ENCODE measurements at regions not wholly inside any gene's neighbourhood (a gene's known extent, or its start where the extent isn't known, plus 50 kb on each side); places are given as distances from the start of the nearest gene placed in this dataset.

- ChIA-PET POLR2A (no interaction called here), CTCF (no interaction called here)
- BruUV-seq (replicated peaks) = no TSS peak
Measured at GRCh38 chr13:90108547-90108946, 1238.9 kb upstream of the MIR17HG start.

GRCh38 chr13:90116121-90116520, 1231.4 kb upstream of the MIR17HG start:
- no peaks in the 10 kb centered on the region for H3K4me1 ChIP-seq (ENCODE audit: control insufficient read depth in 1 of 2, insufficient read depth in 2 of 2, low read length in 2 of 2)
- no TSS peak for BruUV-seq (replicated peaks)
- POLR2A ChIA-PET = no interaction called here
- H3K9ac ChIP-seq (ENCODE audit: low read length) = no peak overlapping the region
- no peaks in the 10 kb centered on the region for H3K27me3 ChIP-seq (ENCODE audit: insufficient read depth, low read length)
- no peaks in the 10 kb centered on the region for H3K36me3 ChIP-seq (ENCODE audit: control insufficient read depth in 1 of 2, insufficient read depth in 2 of 2, low read length in 2 of 2)
- RAD21 ChIA-PET (ENCODE audit: low non-redundant PET in 1 of 2, low total read pairs in 2 of 2, uncharacterized antibody in 2 of 2, unreplicated experiment in 2 of 2) = no interaction called here
- no peak for TF ChIP-seq EZH2 (IDR thresholded peaks at IDR 0.05)
- no peak for TF ChIP-seq POLR2AphosphoS5 (IDR thresholded peaks at IDR 0.05; ENCODE audit: low read depth, low read length)
- TF ChIP-seq ATF3 (IDR thresholded peaks at IDR 0.05) = no peak
- no peak overlapping the region for H3K27ac ChIP-seq (ENCODE audit: low read depth, low read length)
- H3K9me2 ChIP-seq (ENCODE audit: insufficient read depth) = no peaks in the 10 kb centered on the region
- ATAC-seq = no peak
- H2AFZ ChIP-seq (ENCODE audit: low read depth, low read length, poor library complexity, severe bottlenecking) = no peak overlapping the region
- H3K79me2 ChIP-seq (ENCODE audit: insufficient read depth, low read length) = no peaks in the 10 kb centered on the region
- H3K9me3 ChIP-seq (ENCODE audit: control insufficient read depth in 1 of 2, insufficient read depth in 1 of 2, low read depth in 1 of 2, low read length in 2 of 2) = no peaks in the 10 kb centered on the region; a peak in 1 of 4 replicates
- no peaks in the 10 kb centered on the region for H4K20me1 ChIP-seq (ENCODE audit: insufficient read depth)
- no peak overlapping the region for H3K4me3 ChIP-seq (replicated peaks in 1 of 2; ENCODE audit: low read depth in 1 of 2, low read length in 2 of 2)
- CTCF ChIA-PET = no interaction called here
- H3K4me2 ChIP-seq (ENCODE audit: low read length) = no peak overlapping the region
- intact Hi-C loops (cut with micrococcal nuclease) = no loop called here
- no peak for DNase-seq (ENCODE audit: low read depth, low spot score)

More at GRCh38 chr13:90108547-90108946, 1238.9 kb upstream of the MIR17HG start:
- Histone ChIP-seq H3K36me3 (ENCODE audit: control insufficient read depth in 1 of 2, insufficient read depth in 2 of 2, low read length in 2 of 2) (no peaks in the 10 kb centered on the region), H3K9ac (ENCODE audit: low read length) (no peak overlapping the region), H3K4me2 (ENCODE audit: low read length) (no peak overlapping the region), H3K9me2 (ENCODE audit: insufficient read depth) (no peaks in the 10 kb centered on the region), H4K20me1 (ENCODE audit: insufficient read depth) (no peaks in the 10 kb centered on the region; the same call in 1 of the 2 replicates), H2AFZ (ENCODE audit: low read depth, low read length, poor library complexity, severe bottlenecking) (no peak overlapping the region), H3K4me3 (replicated peaks in 1 of 2; ENCODE audit: low read depth in 1 of 2, low read length in 2 of 2) (no peak overlapping the region), H3K9me3 (ENCODE audit: control insufficient read depth in 1 of 2, insufficient read depth in 1 of 2, low read depth in 1 of 2, low read length in 2 of 2) (no peaks in the 10 kb centered on the region; a peak in 2 of 4 replicates), H3K27ac (ENCODE audit: low read depth, low read length) (no peak overlapping the region), H3K4me1 (ENCODE audit: control insufficient read depth in 1 of 2, insufficient read depth in 2 of 2, low read length in 2 of 2) (no peaks in the 10 kb centered on the region), H3K27me3 (ENCODE audit: insufficient read depth, low read length) (no peaks in the 10 kb centered on the region), H3K79me2 (ENCODE audit: insufficient read depth, low read length) (no peaks in the 10 kb centered on the region)
- RAD21 ChIA-PET (ENCODE audit: low non-redundant PET in 1 of 2, low total read pairs in 2 of 2, uncharacterized antibody in 2 of 2, unreplicated experiment in 2 of 2) = no interaction called here
- intact Hi-C loops (cut with micrococcal nuclease) = no loop called here
- DNase-seq (ENCODE audit: low read depth, low spot score) (no peak), ATAC-seq (no peak)
- TF ChIP-seq SP1 (IDR thresholded peaks at IDR 0.05; ENCODE audit: low read depth) (no peak), MAX (IDR thresholded peaks at IDR 0.05) (no peak), SRF (IDR thresholded peaks at IDR 0.05; ENCODE audit: low read depth) (no peak), YY1 (IDR thresholded peaks at IDR 0.05; ENCODE audit: extremely low read depth, insufficient replicate concordance, low read depth, low read length) (no peak), RAD21 (IDR thresholded peaks at IDR 0.05; ENCODE audit: low read depth) (no peak), EZH2phosphoT487 (IDR thresholded peaks at IDR 0.05; ENCODE audit: borderline replicate concordance) (no peak), CEBPB (IDR thresholded peaks at IDR 0.05; ENCODE audit: low read depth) (no peak)

All from HCT116 (cell line).